ENCODE measurements at regions not wholly inside any gene's neighbourhood (a gene's known extent, or its start where the extent isn't known, plus 50 kb on each side); places are given as distances from the start of the nearest gene placed in this dataset.

- TF ChIP-seq CTCF (conservative IDR thresholded peaks at IDR 0.05) (no peak), ZFX (IDR thresholded peaks at IDR 0.05) (no peak)
Observed at GRCh38 chr4:75285837-75286236, 228.4 kb downstream of the RCHY1 start.
